HUES64 (cell line): ENCODE measurements at regions not wholly inside any gene's neighbourhood (a gene's known extent, or its start where the extent isn't known, plus 50 kb on each side); places are given as distances from the start of the nearest gene placed in this dataset.

ENCODE experiments used
- H3K27ac ChIP-seq: 2 replicates; pipeline ENCODE4 v1.7.0; 2013; ENCODE audit warnings: low read depth, low read length, inconsistent platforms
- H3K27me3 ChIP-seq: 2 replicates; pipeline ENCODE4 v1.6.1; 2013; ENCODE audit warnings: mild to moderate bottlenecking, low read length; ENCODE audit not compliant: insufficient read depth
- H3K36me3 ChIP-seq: 2 replicates; pipeline ENCODE4 v1.6.1; 2013; ENCODE audit warnings: mild to moderate bottlenecking, low read length; ENCODE audit not compliant: insufficient read depth
- H3K4me1 ChIP-seq: 2 replicates; pipeline ENCODE4 v1.6.1; 2013; ENCODE audit warnings: mild to moderate bottlenecking, low read length, moderate library complexity; ENCODE audit not compliant: insufficient read depth
- H3K4me3 ChIP-seq: 2 replicates; pipeline ENCODE4 v1.5.1; 2013; ENCODE audit warnings: mild to moderate bottlenecking, low read length, moderate library complexity
- H3K9ac ChIP-seq: 2 replicates; pipeline ENCODE4 v1.6.1; 2013; ENCODE audit warnings: mild to moderate bottlenecking, low read depth, low read length
- H3K9me3 ChIP-seq: 2 replicates; pipeline ENCODE4 v1.6.1; 2013; ENCODE audit warnings: low read depth, low read length; ENCODE audit not compliant: insufficient read depth
- WGBS: fragments of 150-250, 120-280 bp; methylation state at CpG from one replicate; pipeline ENCODE4 v1.1.7; 2013; ENCODE audit warnings: missing lambda C conversion rate; 5-methylcytosine and 5-hydroxymethylcytosine counted together

DNA sequence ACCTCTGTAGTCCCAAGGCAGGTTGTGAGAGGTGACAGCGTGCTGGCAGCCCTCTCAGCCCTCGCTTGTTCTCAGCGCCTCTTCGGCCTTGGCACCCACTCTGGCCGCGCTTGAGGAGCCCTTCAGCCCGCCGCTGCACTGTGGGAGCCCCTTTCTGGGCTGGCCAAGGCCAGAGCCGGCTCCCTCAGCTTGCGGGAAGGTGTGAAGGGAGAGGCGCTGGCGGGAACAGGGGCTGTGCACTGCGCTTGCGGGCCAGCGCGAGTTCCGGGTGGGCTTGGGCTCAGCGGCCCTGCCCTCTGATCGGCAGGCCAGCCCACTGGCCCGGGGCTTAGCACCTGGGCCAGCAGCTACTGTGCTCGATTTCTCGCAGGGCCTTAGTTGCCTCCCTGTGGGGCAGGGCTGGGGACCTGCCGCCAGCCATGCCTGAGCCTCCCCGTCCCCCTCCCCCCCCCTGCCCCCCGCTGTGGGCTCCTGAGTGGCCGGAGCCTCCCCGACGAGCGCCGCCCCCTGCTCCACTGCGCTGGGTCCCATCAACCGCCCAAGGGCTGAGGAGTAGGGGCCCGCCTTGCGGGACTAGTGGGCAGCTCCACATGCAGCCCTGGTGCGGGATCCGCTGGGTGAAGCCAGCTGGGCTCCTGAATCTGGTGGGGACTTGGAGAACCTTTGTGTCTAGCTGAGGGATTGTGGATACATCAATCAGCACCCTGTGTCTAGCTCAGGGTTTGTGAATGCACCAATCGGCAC, 347.6 kb downstream of the KLHL13 start:
- no peak overlapping the region for H3K27ac ChIP-seq
- no peak overlapping the region for H3K9ac ChIP-seq
- 95% methylated on average over 32 of the region's 37 CpGs for WGBS
- no peaks in the 10 kb centered on the region for H3K27me3 ChIP-seq
- no peaks in the 10 kb centered on the region for H3K4me1 ChIP-seq
- H3K36me3 ChIP-seq: no peaks in the 10 kb centered on the region
- H3K9me3 ChIP-seq: no peaks in the 10 kb centered on the region
- no peak overlapping the region for H3K4me3 ChIP-seq

DNA sequence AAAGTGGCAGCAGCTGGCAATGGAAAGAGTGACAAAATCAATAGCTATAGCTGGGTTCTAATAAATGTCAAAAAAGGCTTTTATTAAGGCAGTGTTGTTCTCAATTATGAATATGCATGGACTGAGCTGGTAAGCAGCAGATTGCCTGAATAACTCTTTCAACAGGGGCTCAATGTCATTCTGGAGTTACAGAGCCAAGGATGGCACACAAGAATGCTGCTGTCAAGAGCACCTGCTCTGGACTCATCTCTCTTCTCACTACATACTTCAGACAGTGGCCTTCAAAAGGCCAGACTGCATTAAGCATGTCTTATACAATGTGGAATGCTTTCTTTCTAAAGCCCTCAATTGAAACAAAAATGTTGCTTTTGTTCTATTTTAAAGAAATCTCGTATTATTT, 351.4 kb downstream of the KLHL13 start:
- Histone ChIP-seq H3K27me3 (no peaks in the 10 kb centered on the region), H3K9ac (no peak overlapping the region), H3K36me3 (no peaks in the 10 kb centered on the region), H3K4me1 (no peaks in the 10 kb centered on the region), H3K9me3 (no peaks in the 10 kb centered on the region), H3K4me3 (no peak overlapping the region), H3K27ac (no peak overlapping the region)
- WGBS: 95% methylated on average over 1 of the region's 1 CpG

DNA sequence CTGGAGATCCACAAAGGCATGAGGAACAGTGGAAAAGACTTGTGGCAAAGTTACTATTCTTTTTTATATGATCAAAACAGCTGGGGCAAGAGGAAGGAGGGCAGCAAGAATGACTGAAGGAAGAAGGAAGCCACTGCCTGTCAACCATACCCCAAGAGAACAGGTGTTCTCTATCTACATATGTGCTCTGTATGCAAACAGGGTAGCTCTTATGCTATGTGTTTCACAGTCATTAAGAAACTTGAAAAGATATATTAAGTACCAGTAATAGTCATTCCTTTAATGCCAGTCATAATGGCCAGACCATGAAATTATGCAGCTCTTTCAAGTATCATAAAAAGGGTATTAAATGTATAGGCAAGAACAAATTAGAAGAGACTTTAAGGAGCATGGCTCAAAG, 363.9 kb downstream of the KLHL13 start:
- H3K9ac ChIP-seq: no peak overlapping the region
- no peaks in the 10 kb centered on the region for H3K36me3 ChIP-seq
- no peaks in the 10 kb centered on the region for H3K27me3 ChIP-seq
- no peaks in the 10 kb centered on the region for H3K4me1 ChIP-seq
- no peak overlapping the region for H3K4me3 ChIP-seq
- no peak overlapping the region for H3K27ac ChIP-seq
- no peaks in the 10 kb centered on the region for H3K9me3 ChIP-seq

DNA sequence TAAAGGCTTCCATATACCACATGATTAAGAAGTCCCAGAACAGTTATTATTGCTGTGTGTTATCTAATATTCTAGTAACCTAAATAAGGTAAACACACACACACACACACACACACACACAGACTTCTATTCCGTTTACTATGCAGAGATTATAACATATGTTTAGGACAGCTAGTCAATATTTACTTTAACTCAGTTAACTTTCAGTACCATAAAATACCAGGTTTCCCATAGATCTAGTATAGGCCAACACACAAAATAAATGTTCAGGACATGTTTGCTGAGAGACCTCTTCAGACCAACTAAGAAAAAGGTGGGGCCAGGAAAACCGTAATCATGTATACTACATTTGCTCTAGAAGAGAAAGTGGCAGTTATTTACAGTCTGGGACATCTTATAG, 365.5 kb downstream of the KLHL13 start:
- Histone ChIP-seq H3K27me3 (no peaks in the 10 kb centered on the region), H3K27ac (no peak overlapping the region), H3K4me3 (no peak overlapping the region), H3K4me1 (no peaks in the 10 kb centered on the region), H3K36me3 (no peaks in the 10 kb centered on the region), H3K9ac (no peak overlapping the region), H3K9me3 (no peaks in the 10 kb centered on the region)
- no CpG with 5 or more reads among the region's 2 CpGs for WGBS

GRCh38 chrX:117744958-117745357, 371.7 kb downstream of the KLHL13 start:
- no peaks in the 10 kb centered on the region for H3K27me3 ChIP-seq
- no peaks in the 10 kb centered on the region for H3K4me1 ChIP-seq
- H3K27ac ChIP-seq: no peak overlapping the region
- no peaks in the 10 kb centered on the region for H3K9me3 ChIP-seq
- H3K36me3 ChIP-seq: no peaks in the 10 kb centered on the region
- H3K9ac ChIP-seq: no peak overlapping the region
- H3K4me3 ChIP-seq: no peak overlapping the region

DNA sequence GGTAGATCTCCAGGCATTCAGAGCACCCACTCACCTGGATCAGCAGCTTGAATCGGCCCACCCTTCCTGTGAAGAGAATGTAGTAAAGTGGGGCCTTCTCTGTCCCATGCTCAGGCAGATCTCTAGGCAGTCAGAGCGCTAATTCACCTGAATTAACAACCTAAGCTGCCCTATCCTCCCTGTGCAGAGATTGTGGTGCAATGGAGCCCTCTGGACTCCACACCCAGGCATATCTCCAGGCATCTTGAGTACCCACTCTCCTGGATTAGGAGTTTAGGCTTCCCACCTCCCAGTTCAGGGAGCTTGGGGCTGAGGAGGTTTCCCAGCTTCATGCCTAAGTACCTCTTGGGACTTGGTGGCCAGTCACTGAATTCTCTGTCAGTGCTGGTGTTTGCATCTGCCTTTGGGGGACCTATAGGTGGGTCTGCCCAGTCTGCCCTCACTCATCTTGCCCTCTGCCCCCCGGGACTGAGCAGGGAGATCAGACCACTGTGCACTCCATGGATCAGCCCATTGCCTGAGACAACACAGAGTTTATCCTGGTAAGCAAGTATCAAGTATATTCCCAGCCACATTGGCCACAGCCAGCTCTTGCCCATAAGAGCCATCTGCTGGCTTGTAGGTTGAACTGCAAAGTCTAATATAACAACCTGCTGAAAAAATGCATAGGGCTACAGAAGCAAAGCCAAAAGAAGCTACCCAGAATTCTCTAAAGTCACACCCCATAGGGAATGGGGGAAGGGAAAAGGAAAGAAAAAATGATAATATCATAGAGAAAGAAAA, 372.9 kb downstream of the KLHL13 start:
- Histone ChIP-seq H3K9me3 (no peaks in the 10 kb centered on the region), H3K36me3 (no peaks in the 10 kb centered on the region), H3K4me1 (no peaks in the 10 kb centered on the region), H3K9ac (no peak overlapping the region), H3K27me3 (no peaks in the 10 kb centered on the region), H3K4me3 (no peak overlapping the region), H3K27ac (no peak overlapping the region)
- WGBS: 87% methylated on average over 3 of the region's 3 CpGs

DNA sequence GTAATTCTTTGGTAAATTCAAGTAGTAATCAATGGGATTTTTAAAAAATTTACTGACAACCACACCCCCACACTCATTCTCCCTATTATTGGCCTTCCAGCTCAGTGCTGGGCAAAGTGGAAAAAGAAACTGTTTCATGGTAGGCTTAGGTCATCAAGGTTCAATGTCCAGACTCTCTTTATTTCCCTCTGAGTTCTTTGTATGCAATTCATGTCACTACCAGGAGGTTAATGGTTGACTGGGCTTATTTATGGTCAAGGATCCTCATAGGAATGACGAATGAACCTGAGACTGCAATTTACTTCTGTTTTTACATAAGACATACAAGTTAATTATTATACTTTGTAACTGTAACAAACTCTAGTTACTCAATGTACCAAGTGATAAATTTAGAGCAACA, 403.2 kb downstream of the KLHL13 start:
- Histone ChIP-seq H3K27ac (no peak overlapping the region), H3K27me3 (no peaks in the 10 kb centered on the region), H3K9me3 (no peaks in the 10 kb centered on the region), H3K9ac (no peak overlapping the region), H3K4me1 (no peaks in the 10 kb centered on the region), H3K4me3 (no peak overlapping the region), H3K36me3 (no peaks in the 10 kb centered on the region)
- no CpG with 5 or more reads among the region's 1 CpG for WGBS

DNA sequence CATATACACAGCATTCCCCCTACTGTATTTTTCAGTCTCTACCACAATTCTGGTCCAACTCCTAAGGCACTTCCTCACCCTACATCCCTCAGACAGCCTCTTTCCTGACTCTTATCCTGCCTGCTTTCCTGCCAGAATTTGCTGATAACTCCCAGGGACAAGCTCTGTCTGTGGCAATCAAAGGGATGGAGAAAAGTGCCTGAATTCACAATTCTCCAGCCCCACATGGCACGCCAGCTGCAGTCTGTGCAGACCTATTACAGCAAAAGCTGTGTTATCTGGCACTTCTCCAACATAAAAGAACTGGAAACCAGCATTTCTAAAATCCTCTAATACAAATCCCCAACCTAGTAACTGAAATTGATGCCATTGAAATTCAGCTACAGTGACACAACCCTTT, 404.8 kb downstream of the KLHL13 start:
- no peaks in the 10 kb centered on the region for H3K4me1 ChIP-seq
- H3K27me3 ChIP-seq: no peaks in the 10 kb centered on the region
- H3K9me3 ChIP-seq: no peaks in the 10 kb centered on the region
- WGBS: 88% methylated on average over 1 of the region's 1 CpG
- H3K9ac ChIP-seq: no peak overlapping the region
- H3K27ac ChIP-seq: no peak overlapping the region
- H3K4me3 ChIP-seq: no peak overlapping the region
- H3K36me3 ChIP-seq: no peaks in the 10 kb centered on the region

DNA sequence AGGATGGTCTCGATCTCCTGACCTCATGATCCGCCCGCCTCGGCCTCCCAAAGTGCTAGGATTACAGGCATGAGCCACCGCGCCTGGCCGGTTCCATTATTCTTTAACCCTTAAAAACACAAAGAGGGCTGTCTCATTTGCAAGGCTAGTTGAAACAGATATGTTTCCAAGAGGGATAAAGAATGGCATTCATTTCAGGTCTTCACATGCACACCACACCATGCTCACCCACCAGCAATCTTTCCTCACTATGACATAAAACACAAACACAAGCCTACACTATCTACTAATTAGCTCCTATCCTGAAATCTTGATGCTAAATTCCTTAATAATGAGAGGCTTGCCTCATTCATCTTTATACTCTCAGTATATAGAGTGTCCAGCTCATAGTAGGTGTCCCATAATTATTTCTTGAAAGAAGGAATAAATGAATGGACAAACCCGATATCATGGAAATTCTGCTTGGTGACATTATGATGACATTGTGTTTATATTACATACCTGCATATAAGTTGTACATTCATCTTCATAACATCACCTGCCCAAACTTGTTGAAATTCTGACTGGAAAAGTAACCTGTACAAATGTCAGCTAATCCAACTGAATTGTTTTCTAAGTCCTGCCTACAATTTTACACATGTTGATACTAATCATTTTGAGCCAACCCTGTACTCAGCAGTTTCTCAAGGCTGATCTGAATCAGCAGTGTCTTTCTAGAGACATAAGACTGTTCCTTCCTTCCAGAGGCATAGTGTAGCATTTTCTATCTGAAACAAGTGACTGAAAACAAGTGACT, 408.5 kb downstream of the KLHL13 start:
- no peaks in the 10 kb centered on the region for H3K9me3 ChIP-seq
- no peaks in the 10 kb centered on the region for H3K36me3 ChIP-seq
- no peak overlapping the region for H3K27ac ChIP-seq
- no peaks in the 10 kb centered on the region for H3K27me3 ChIP-seq
- no peaks in the 10 kb centered on the region for H3K4me1 ChIP-seq
- H3K9ac ChIP-seq: no peak overlapping the region
- WGBS: 99% methylated on average over 7 of the region's 8 CpGs
- H3K4me3 ChIP-seq: no peak overlapping the region

DNA sequence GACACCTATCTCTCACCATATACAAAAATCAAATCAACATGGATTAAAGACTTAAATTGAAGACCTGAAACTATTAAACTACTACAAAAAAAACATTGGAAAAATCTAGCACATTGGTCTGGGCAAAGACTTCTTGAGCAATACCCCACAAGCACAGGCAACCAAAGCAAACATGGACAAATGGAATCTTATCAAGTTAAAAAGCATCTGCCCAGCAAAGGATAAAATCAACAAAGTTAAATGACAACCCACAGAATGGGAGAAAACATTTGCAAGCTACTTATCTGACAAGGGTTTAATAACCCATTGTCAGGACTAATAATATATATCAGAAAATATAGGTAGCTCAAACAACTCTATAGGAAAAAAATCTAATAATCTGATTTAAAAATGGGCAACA, 415.6 kb downstream of the KLHL13 start:
- Histone ChIP-seq H3K4me3 (no peak overlapping the region), H3K36me3 (no peaks in the 10 kb centered on the region), H3K4me1 (no peaks in the 10 kb centered on the region), H3K27ac (no peak overlapping the region), H3K9ac (no peak overlapping the region), H3K9me3 (no peaks in the 10 kb centered on the region), H3K27me3 (no peaks in the 10 kb centered on the region)

DNA sequence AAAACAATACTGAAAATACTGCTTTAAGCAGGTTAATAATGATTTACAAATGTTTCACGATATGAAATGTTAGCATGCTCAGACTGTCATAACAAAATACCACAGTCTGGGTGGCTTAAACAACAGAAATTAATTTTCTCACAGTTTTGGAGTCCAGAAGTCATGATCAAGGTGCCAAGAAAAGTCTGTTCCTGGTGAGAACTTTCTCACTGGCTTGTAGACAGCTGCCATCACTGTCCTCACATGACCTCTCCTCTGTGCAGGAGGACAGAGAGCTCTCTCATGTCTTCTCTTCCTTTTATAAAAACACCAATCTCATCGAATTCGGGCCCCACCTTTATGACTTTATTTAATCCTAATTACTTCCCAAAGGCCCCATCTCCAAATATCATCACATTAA, 426.7 kb downstream of the KLHL13 start:
- H3K9me3 ChIP-seq: no peaks in the 10 kb centered on the region
- H3K27ac ChIP-seq: no peak overlapping the region
- H3K4me3 ChIP-seq: no peak overlapping the region
- no peaks in the 10 kb centered on the region for H3K27me3 ChIP-seq
- no peak overlapping the region for H3K9ac ChIP-seq
- WGBS: 98% methylated on average over 3 of the region's 3 CpGs
- H3K36me3 ChIP-seq: no peaks in the 10 kb centered on the region
- H3K4me1 ChIP-seq: no peaks in the 10 kb centered on the region
